CD14-positive monocyte (primary cell): ENCODE measurements at regions not wholly inside any gene's neighbourhood (a gene's known extent, or its start where the extent isn't known, plus 50 kb on each side); places are given as distances from the start of the nearest gene placed in this dataset.

ENCODE experiments used
- DNase-seq, 3 donors: peaks; one replicate each; pipeline ENCODE4 v3.0.0-alpha.2; 2011 to 2022
- H2AFZ ChIP-seq: 2 replicates; pipeline ENCODE4 v1.6.0; 2012; ENCODE audit warnings: mild to moderate bottlenecking, low read depth, low read length, inconsistent platforms; ENCODE audit not compliant: insufficient read depth, poor library complexity, severe bottlenecking
- H3K27ac ChIP-seq, 2 donors: 1 replicate in 1 of 2; 2 replicates in 1 of 2; pipeline ENCODE4 v1.5.1; 2012 to 2013; ENCODE audit warnings: low read length in 2 of 2, control low read depth in 1 of 2, inconsistent platforms in 1 of 2, low read depth in 1 of 2, mild to moderate bottlenecking in 1 of 2
- H3K27me3 ChIP-seq, 2 donors: one replicate each; pipeline versions ENCODE4 v1.6.0 to v1.6.1; 2011 to 2013; ENCODE audit warnings: low read length in 2 of 2; ENCODE audit not compliant: control insufficient read depth in 2 of 2, insufficient read depth in 2 of 2
- H3K36me3 ChIP-seq, 2 donors: replicated peaks in 1 of 2; 1 replicate in 1 of 2; 2 replicates in 1 of 2; pipeline versions ENCODE4 v1.5.1 to v1.6.1; 2012 to 2013; ENCODE audit warnings: low read length in 2 of 2, control low read depth in 1 of 2, inconsistent platforms in 1 of 2, mild to moderate bottlenecking in 1 of 2; ENCODE audit not compliant: insufficient read depth in 2 of 2, control insufficient read depth in 1 of 2
- H3K4me1 ChIP-seq, 2 donors: 1 replicate in 1 of 2; 2 replicates in 1 of 2; pipeline versions ENCODE4 v1.5.1 to v1.6.1; 2012 to 2013; ENCODE audit warnings: low read length in 2 of 2, control low read depth in 1 of 2, inconsistent platforms in 1 of 2, mild to moderate bottlenecking in 1 of 2, moderate library complexity in 1 of 2; ENCODE audit not compliant: insufficient read depth in 2 of 2, control insufficient read depth in 1 of 2
- H3K4me2 ChIP-seq: replicated peaks from 2 replicates; pipeline ENCODE3; 2012; ENCODE audit warnings: low read length, moderate library complexity, mild to moderate bottlenecking; ENCODE audit not compliant: poor library complexity, severe bottlenecking; ENCODE audit errors: extremely low read depth
- H3K4me3 ChIP-seq, 3 experiments: fragments of 200-600 bp in 1 of 3; sonication (generic) in 1 of 3; replicated peaks in 1 of 3; 1 replicate in 2 of 3; 2 replicates in 1 of 3; pipeline ENCODE4 v1.5.1; 2011 to 2013; ENCODE audit warnings: low read length in 3 of 3, mild to moderate bottlenecking in 3 of 3, control low read depth in 2 of 3, low read depth in 2 of 3, inconsistent platforms in 1 of 3, moderate library complexity in 1 of 3
- H3K79me2 ChIP-seq: 2 replicates; pipeline ENCODE4 v1.6.0; 2012; ENCODE audit warnings: mild to moderate bottlenecking, control low read depth, inconsistent platforms, low read length, moderate library complexity; ENCODE audit not compliant: insufficient read depth
- H3K9ac ChIP-seq: 2 replicates; pipeline ENCODE4 v1.6.0; 2017; ENCODE audit warnings: low read length, mild to moderate bottlenecking; ENCODE audit not compliant: insufficient read depth, poor library complexity, severe bottlenecking
- H3K9me3 ChIP-seq, 2 donors: replicated peaks in 1 of 2; 1 replicate in 1 of 2; 2 replicates in 1 of 2; pipeline versions ENCODE4 v1.5.1 to v1.6.1; 2012 to 2013; ENCODE audit warnings: low read length in 2 of 2, control low read depth in 1 of 2; ENCODE audit not compliant: control insufficient read depth in 1 of 2, insufficient read depth in 1 of 2
- H4K20me1 ChIP-seq: 2 replicates; pipeline ENCODE4 v1.6.0; 2012; ENCODE audit warnings: mild to moderate bottlenecking, low read length, control low read depth, moderate library complexity; ENCODE audit not compliant: insufficient read depth
- H3K27ac Mint-ChIP-seq, 7 donors: one replicate each; pipeline ENCODE4 v1.8.0; 2020; ENCODE audit warnings: mild to moderate bottlenecking in 7 of 7, mixed read lengths in 7 of 7, moderate library complexity in 6 of 7, inconsistent platforms in 2 of 7
- H3K27me3 Mint-ChIP-seq, 3 donors: one replicate each; pipeline ENCODE4 v1.8.0; 2021 to 2022; ENCODE audit warnings: low read depth in 3 of 3, mild to moderate bottlenecking in 3 of 3, mixed read lengths in 3 of 3, moderate library complexity in 3 of 3, inconsistent platforms in 1 of 3
- H3K36me3 Mint-ChIP-seq, 2 donors: one replicate each; pipeline ENCODE4 v1.8.0; 2020; ENCODE audit warnings: mixed read lengths in 2 of 2, inconsistent platforms in 1 of 2, mild to moderate bottlenecking in 1 of 2
- H3K4me1 Mint-ChIP-seq: one replicate; pipeline ENCODE4 v1.8.0; 2020; ENCODE audit warnings: mild to moderate bottlenecking, mixed read lengths
- H3K4me3 Mint-ChIP-seq, 2 donors: one replicate each; pipeline ENCODE4 v1.8.0; 2020; ENCODE audit warnings: mild to moderate bottlenecking in 2 of 2, mixed read lengths in 2 of 2, moderate library complexity in 1 of 2
- H3K9me3 Mint-ChIP-seq, 7 donors: one replicate each; pipeline ENCODE4 v1.8.0; 2020 to 2022; ENCODE audit warnings: mixed read lengths in 7 of 7, mild to moderate bottlenecking in 6 of 7, moderate library complexity in 6 of 7, inconsistent platforms in 2 of 7
- WGBS: methylation state at CpG from one replicate; pipeline ENCODE4 v1.1.5; 2013; ENCODE audit warnings: missing lambda C conversion rate; ENCODE audit not compliant: insufficient coverage; 5-methylcytosine and 5-hydroxymethylcytosine counted together
- intact Hi-C, 2 donors: fragments of 100-400 bp; cut with micrococcal nuclease; formaldehyde crosslinking; loops; one replicate each; pipeline versions ENCODE4 v1.15.0 to v1.15.1; 2023
- TF ChIP-seq, protein P1 (sequence below): fragments of 200-600 bp; IDR thresholded peaks from one replicate; pipeline ENCODE4 v1.8.0; 2022; ENCODE audit warnings: antibody characterized with exemption, mild to moderate bottlenecking

DNA sequence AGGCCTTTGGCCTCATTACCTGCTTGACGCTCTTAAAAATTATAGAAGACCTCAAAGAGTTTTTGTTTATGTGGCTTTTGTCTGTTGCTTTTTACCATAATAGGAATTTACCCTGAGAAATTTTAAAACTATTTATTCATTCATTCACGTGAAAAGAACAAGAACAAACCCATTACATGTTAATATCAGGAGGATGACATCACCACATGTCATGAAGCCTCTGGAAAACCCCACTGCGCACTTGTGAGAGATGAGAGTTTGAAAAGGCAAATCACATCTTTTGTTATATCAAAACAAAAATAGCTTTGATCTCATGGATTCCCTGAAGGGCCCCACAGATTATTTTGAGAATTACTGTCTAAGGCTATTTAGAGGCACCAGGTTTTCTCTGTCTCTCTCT, 61.3 kb upstream of the EYA2 start:
- H3K27ac ChIP-seq, result no peak overlapping the region

DNA sequence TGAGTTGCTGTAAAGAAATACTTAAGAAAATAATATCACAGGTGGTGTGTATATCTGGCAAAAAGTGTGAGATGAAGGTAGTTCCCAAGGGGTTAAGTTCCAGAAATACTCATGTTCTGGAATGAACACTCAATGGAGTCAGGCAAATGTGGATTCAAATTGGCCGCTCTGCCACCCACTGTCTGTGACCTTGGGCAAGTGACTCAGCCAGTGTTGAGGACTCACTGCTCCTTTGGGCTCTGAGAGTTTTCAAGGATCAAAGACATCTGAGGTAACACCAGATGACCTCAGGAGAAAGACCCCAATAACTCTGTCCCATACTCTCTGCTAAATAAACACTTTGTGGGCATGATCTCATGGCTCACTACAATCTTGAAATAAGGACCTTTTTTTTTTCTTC, 59.2 kb upstream of the EYA2 start:
- no peaks in the 10 kb centered on the region for H3K9me3 ChIP-seq
- H3K36me3 Mint-ChIP-seq, result no peaks in the 10 kb centered on the region
- no peak for DNase-seq
- H3K4me2 ChIP-seq, result no peak overlapping the region
- H3K4me3 Mint-ChIP-seq, result no peak overlapping the region
- H3K27ac ChIP-seq, result no peak overlapping the region
- no peak overlapping the region for H3K4me3 ChIP-seq
- TF ChIP-seq, protein P1, sequence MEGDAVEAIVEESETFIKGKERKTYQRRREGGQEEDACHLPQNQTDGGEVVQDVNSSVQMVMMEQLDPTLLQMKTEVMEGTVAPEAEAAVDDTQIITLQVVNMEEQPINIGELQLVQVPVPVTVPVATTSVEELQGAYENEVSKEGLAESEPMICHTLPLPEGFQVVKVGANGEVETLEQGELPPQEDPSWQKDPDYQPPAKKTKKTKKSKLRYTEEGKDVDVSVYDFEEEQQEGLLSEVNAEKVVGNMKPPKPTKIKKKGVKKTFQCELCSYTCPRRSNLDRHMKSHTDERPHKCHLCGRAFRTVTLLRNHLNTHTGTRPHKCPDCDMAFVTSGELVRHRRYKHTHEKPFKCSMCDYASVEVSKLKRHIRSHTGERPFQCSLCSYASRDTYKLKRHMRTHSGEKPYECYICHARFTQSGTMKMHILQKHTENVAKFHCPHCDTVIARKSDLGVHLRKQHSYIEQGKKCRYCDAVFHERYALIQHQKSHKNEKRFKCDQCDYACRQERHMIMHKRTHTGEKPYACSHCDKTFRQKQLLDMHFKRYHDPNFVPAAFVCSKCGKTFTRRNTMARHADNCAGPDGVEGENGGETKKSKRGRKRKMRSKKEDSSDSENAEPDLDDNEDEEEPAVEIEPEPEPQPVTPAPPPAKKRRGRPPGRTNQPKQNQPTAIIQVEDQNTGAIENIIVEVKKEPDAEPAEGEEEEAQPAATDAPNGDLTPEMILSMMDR, result no peak
- no peak overlapping the region for H2AFZ ChIP-seq
- H3K27me3 ChIP-seq, result no peaks in the 10 kb centered on the region
- H4K20me1 ChIP-seq, result no peaks in the 10 kb centered on the region
- H3K36me3 ChIP-seq, result no peaks in the 10 kb centered on the region
- WGBS, result 91% methylated on average over 1 of the region's 1 CpG
- H3K4me1 Mint-ChIP-seq, result no peaks in the 10 kb centered on the region
- H3K27ac Mint-ChIP-seq, result no peak overlapping the region
- peaks cover 8 to 17% (median 12%) of the 10 kb centered on the region in 3 donors for H3K27me3 Mint-ChIP-seq
- H3K79me2 ChIP-seq, result no peaks in the 10 kb centered on the region
- intact Hi-C loops, result no loop called here
- no peaks in the 10 kb centered on the region for H3K4me1 ChIP-seq
- H3K9me3 Mint-ChIP-seq, result peaks cover 0 to 6% (median 3%) of the 10 kb centered on the region in 7 donors
- no peak overlapping the region for H3K9ac ChIP-seq

More for the DNA sequence above, 61.3 kb upstream of the EYA2 start:
- Mint-ChIP-seq H3K4me1 (no peaks in the 10 kb centered on the region), H3K4me3 (no peak overlapping the region), H3K27me3 (peaks cover 8 to 17% (median 15%) of the 10 kb centered on the region in 3 donors), H3K9me3 (peaks cover 0 to 6% (median 3%) of the 10 kb centered on the region in 7 donors), H3K36me3 (no peaks in the 10 kb centered on the region), H3K27ac (no peak overlapping the region)
- Histone ChIP-seq H3K27me3 (no peaks in the 10 kb centered on the region), H2AFZ (no peak overlapping the region), H3K9ac (no peak overlapping the region), H4K20me1 (no peaks in the 10 kb centered on the region), H3K4me1 (no peaks in the 10 kb centered on the region), H3K36me3 (no peaks in the 10 kb centered on the region), H3K4me3 (no peak overlapping the region), H3K79me2 (no peaks in the 10 kb centered on the region), H3K4me2 (no peak overlapping the region), H3K9me3 (no peaks in the 10 kb centered on the region)
- TF ChIP-seq, protein P1, result no peak
- intact Hi-C loops, result no loop called here
- WGBS, result no CpG with 5 or more reads among the region's 3 CpGs
- DNase-seq, result no peak
